Activated CD4-positive, CD25-positive, alpha-beta regulatory T cell treated with anti-CD3 and anti-CD28 coated beads, Interleukin-2, amount 50 U/mL, for 24 hours (primary cell): ENCODE measurements at regions not wholly inside any gene's neighbourhood (a gene's known extent, or its start where the extent isn't known, plus 50 kb on each side); places are given as distances from the start of the nearest gene placed in this dataset.
A peak's percentile ranks its signal among the peaks of the same experiment; 100 is the strongest.
"Not testable (repeated sequence)": the region's sequence is repeated elsewhere in the genome, so short reads cannot be mapped to it uniquely, and the experiment has no call there.

Experiments
- ATAC-seq, 2 donors: fragments of 150-1000 bp; cut with Tn5 transposase; one replicate each; pipeline ENCODE4 v1.10.0; 2021; ENCODE audit warnings: mild to moderate bottlenecking in 1 of 2, moderate library complexity in 1 of 2

GRCh38 chr13:78137404-78138142, 218.9 kb upstream of the EDNRB start:
- peak; percentile 60 for ATAC-seq

- no peak for ATAC-seq
Measured at GRCh38 chr13:78136966-78137365, 218.3 kb upstream of the EDNRB start.

- no peak for ATAC-seq
Measured at GRCh38 chr13:78133511-78133910, 214.9 kb upstream of the EDNRB start.

DNA sequence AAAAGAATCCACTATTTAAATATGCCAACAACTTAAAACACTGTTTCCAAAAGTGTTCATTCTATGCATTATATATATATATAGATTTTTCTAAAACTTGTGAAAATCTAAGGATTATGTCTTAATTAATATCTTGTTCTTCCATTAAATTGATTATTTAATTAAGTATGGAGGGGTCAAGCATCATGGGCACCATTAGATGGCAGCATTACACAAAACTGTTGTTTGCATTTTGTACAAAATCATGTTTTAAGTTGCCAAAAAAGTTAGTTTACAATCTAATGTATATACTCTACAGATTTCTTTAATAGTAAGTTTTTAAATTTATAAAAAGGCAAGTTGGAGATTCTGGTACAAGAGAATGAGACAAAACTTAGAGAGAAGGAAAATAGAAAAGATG, 213.2 kb upstream of the EDNRB start:
- ATAC-seq: no peak

DNA sequence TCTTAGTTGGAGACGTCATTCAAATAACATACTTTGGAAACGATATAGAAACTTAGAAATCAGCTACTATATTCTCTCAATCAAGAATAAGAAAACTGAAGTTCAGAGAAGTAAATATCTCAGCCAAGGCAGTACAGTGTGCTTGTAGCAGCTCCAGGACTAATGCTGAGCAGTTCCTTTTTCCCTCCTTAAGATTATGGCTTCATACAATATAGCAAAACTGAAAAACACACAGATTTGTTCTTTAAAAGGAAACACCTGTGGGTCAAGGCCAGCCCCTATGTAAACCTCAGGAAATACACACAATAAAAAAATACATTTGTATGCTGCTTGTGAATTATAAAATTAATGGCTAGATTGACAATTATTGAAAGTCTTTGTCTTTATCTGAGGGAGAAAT, 212.7 kb upstream of the EDNRB start:
- no peak for ATAC-seq

DNA sequence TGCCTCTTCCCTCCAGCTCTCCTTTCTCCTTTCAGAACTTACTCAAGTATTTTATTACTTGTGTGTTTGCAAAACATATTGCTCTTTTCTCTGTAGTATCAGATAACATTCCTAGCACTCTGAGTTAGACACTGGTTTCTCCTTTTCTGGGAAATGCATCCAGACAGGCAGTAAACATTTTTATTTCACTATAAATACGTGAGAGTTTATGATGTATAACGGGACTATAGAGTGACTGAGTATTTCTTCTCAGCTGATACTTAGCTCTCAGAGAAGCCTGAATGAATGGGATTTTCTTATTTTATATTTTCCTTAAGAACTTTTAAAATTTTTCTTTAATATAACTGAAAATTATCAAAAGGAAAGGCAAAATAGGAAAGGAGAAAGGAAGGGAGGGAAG, 211.2 kb upstream of the EDNRB start:
- ATAC-seq: no peak

DNA sequence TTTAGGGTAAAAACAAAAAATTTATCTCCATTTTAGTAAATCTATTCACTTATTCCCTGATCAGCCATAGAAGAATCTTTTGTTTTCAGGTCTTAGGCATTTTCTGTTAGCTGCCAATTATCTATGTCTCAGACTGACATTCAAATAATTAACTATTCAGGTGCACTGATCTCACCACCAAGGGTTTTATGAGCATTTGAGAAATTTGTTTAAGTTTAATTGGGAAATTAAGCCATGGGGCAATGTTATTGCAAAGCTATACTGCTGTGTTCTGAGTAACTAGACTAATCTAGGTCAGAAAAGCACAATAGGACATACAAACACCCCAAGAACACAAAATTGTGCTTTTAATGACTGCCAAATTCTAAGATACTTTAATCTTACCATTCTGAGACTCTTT, 210.7 kb upstream of the EDNRB start:
- no peak for ATAC-seq

DNA sequence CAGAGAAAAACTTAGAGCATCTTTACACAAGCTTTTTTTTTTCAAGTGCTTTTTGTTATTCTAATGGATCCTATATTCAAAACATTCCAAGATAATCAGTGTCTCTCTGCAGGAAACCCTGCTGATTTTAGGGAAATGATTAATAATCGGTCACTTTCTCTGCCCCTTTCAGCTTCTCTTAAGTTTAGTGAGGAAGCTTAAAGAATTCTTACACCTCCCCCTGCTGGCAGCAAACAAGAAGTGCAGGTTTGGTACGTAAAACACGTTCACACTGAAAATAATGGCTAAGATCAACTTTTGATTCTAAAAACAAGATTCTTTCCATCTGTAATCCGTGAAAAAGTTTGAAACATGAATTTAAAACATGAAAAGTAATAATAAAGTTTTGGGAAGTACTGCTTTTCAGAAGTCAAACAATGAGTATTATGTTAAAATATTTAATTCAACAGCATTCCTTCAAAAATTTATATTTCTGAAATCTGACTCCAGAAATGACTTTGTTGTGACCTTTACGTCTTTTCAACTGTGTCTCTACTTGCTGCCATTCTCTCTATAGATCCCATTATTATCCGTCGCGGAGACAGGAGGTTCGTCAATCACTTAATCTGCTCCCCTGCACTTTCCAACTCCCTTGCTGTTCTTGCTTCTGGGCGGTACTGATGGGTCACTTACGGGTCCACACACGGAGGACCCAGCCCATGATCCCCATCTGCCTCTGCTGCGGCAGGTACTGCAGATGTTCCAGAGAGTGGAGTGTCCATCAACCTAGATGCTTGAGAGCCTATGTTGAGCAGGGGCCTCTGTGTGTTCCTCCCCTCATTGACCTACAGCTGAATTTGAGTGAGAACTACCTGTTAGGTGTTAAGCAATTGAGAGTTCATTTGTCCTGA, 203.1 kb upstream of the EDNRB start:
- no peak for ATAC-seq

DNA sequence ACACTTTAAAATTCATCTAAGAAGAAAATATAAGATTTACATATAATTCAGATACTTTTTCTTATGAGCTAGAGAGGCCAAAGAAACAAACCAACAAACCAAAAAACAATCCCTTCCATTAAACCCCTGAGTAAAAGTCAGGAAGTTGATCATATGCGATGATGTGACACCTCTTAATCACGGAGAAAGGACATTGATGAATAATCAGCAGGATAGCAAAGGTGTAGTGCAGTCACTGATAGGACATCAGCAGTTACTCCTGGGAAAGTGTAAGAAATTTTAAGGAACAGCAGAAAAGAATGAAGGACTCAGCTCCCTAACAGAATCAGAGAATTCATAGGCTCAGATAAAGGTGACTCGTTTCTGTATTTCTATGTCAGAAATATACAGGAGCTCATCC, 202.4 kb upstream of the EDNRB start:
- no peak for ATAC-seq

- not testable (repeated sequence) for ATAC-seq
Measured at GRCh38 chr13:78120144-78120543, 201.5 kb upstream of the EDNRB start.

DNA sequence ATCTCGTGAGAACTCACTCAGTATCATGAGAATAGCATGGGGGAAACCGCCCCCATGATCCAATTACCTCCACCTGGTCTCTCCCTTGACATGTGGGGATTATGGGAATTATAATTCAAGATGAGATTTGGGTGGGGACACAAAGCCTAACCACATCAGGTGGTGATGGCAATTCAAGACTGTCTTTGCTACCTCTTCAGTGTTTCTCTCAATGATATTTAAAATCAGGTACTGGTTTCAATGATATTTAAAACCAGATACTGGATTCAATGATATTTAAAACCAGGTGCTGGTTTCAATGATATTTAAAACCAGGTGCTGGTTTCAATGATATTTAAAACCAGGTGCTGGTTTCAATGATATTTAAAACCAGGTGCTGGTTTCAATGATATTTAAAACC, 198.4 kb upstream of the EDNRB start:
- not testable (repeated sequence) for ATAC-seq

DNA sequence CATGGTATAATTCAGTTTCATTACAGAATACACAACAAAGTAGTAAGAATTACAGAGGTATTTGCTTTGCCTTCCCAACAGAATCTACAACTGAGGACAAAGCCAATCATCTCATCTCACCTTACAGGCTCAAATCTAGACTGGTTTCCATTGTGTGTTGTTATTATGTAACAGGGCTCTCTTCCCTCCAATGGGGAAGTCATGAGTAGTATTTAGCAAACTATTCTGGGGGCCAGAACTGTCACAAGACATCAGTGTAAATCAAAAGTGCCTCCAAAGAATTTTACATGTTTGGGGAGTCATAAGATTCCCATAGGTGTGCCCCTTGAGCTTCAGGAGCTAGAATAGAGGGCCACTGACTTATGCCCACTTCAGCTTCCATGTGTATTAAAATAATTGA, 187.0 kb upstream of the EDNRB start:
- ATAC-seq: no peak

DNA sequence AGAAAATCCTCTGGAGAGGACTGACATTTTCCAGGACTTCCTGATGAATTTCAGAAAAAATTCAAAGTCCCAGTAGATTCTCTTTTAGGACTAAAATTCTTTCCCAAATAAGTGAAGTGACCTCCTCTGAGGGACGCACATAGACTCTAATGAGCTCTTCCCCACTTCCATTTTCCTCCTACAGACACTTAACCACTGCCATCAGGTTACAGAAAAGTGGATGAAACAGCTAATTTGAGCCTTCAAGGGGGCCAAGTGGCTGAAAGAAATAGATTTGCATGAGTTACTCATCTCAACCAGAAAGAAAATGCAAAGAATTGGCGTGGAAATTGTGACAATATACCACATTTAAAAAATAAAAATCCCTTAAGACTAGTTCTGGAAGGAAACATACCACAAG, 185.3 kb upstream of the EDNRB start:
- no peak for ATAC-seq

- no peak for ATAC-seq
Measured at GRCh38 chr13:78102741-78103140, 184.1 kb upstream of the EDNRB start.

DNA sequence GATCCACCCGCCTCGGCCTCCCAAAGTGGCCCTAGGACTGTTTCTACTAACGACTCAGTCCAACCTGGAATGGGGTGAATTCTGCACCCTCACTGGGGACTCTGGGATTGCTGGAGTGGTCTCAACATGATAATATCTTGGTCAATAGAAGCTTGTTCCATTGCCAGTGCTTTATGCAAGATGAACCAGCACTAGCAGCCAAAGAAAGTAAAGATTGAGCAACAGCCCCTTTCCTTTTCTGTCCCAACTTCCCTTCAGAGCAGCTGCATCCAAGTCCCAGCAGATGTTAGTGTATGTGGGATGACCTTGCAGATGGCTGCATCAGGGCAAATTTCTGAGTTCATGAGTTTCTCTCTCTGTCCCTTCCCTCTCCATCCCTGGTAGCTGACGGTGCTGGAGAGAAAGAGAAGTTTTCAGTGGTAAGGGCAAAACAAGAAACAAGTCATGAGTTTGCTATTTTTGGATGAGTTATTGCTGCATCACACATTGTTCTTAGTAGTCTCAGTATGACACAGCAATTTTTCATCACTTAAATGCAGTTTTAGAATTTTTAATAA, 183.6 kb upstream of the EDNRB start:
- ATAC-seq: no peak

DNA sequence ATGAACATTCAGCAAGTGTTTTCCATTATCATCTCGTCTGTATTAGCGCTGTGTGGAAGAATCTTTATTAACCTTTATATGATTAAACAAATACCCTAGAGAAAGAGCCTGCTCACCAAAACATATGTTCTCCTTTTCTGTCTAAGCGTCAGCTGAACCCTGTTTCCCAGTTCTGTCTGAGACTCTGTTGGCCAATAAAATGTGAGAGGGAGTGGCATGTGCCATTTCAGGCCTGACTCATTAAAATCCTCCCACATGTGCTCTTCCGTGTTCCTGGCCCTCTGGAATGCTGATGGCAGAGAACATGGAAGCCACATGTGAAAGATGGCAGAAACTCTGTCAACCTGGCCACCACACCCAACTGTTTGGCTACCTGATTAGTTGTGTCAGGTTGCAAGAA, 181.9 kb upstream of the EDNRB start:
- no peak for ATAC-seq

DNA sequence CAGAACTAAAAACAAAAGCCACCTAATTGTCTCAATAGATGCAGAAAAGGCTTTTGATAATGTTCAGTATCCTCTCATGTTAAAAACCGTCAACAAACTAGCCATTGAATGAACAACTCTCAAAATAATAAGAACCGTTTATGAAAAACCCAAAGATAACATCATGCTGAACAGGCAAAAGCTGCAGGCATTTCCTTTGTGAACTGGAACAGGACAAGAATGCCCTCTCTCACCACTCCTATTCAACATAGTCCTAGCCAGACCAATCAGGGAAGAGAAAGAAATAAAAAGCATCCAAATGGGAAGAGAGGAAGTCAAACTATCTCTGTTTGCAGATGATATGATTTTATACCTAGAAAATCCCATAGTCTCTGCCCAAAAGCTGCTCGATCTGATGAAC, 179.6 kb upstream of the EDNRB start:
- no peak for ATAC-seq

GRCh38 chr13:78096221-78096620, 177.6 kb upstream of the EDNRB start:
- ATAC-seq: no peak

DNA sequence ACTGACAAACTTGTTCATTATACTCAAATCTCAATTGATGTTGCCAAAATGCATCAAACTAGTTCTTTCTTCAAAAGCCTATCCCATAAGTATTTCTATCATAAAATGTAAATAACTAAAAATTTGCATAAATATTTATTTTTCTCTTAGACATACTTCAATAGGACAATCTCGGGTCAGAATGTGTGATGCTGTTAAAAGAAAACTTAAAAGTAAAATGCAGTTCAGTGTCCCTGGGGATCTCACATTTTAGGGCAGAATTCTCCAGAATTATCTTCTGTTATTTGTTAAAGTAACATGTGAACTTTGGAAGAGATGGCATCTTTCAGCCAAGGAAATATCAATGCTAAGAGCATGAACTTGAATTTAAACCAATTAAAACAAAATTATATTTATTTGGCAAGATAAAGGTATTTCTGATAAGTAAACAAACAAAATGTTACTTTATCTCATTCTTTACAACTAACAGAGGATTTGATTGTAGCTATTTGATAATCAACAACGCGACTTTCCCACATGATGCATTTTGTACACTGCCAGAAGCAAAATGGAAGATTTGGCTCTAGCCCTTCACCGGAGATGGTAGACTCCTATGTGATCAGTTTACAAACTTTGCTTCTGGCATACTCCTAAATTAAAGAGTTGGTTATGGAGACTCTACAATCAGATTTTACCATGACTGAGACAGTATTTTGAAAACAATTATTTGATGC, 169.5 kb upstream of the EDNRB start:
- ATAC-seq: no peak

GRCh38 chr13:78085434-78086225, 167.0 kb upstream of the EDNRB start:
- ATAC-seq: no peak

DNA sequence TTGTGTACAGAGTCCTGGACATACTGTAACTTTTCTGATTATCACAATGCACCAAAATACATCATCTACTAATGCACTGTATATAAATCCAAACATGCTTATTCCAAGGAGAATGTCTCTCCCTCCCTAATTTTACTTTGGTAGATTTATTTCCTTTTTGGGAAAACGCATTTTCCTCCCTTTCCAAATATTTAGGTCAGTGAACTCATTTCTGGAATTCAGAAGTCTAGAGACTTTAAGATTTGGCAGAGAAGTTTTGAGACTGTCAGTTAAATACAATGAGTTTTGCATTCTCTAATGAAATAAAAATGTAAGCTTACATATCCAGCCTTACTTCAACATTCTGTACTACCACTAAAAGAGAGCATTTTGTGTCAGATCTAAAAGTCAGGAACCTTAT, 165.8 kb upstream of the EDNRB start:
- ATAC-seq: no peak

DNA sequence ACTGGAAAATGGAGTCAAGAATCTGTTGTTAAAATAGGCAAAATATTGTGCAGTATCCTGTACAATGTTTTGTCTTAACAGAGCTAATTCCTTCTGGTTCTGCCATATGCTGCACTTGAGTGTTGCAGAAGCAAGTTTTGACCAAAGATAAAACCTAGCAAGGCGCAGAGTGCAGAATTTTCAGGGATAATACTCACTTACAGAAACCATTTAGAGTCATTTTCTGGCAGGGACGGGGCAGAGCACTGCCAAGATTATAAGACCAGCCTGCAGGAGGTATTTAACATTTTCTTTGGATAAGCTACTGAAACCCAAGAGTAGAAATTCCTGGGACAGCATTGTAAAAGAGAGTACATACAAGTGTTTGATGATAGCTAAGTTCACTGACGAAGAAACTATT, 159.5 kb upstream of the EDNRB start:
- no peak for ATAC-seq
